Natural killer cell (primary cell): ENCODE measurements at regions not wholly inside any gene's neighbourhood (a gene's known extent, or its start where the extent isn't known, plus 50 kb on each side); places are given as distances from the start of the nearest gene placed in this dataset.
"Not testable (repeated sequence)": the region's sequence is repeated elsewhere in the genome, so short reads cannot be mapped to it uniquely, and the experiment has no call there.

Experiments
- ATAC-seq, 3 donors: fragments of 150-1000 bp in 2 of 3; fragments of 200-7000 bp in 1 of 3; cut with Tn5 transposase; 1 replicate in 1 of 3; 2 replicates in 2 of 3; pipeline ENCODE4 v1.10.0; 2021; ENCODE audit warnings: mild to moderate bottlenecking in 2 of 3, moderate library complexity in 2 of 3
- DNase-seq, 2 donors: peaks; one replicate each; pipeline versions ENCODE4 v3.0.0 to v3.0.0-alpha.2; 2013 to 2021; ENCODE audit warnings: mixed read lengths in 1 of 2
- H3K27ac ChIP-seq: one replicate; pipeline ENCODE4 v1.5.1; 2013; ENCODE audit warnings: mild to moderate bottlenecking, low read length
- H3K27me3 ChIP-seq: one replicate; pipeline ENCODE4 v1.6.1; 2013; ENCODE audit warnings: low read length; ENCODE audit not compliant: control insufficient read depth, insufficient read depth
- H3K36me3 ChIP-seq: one replicate; pipeline ENCODE4 v1.6.1; 2013; ENCODE audit warnings: low read length; ENCODE audit not compliant: control insufficient read depth, insufficient read depth
- H3K4me1 ChIP-seq: one replicate; pipeline ENCODE4 v1.6.1; 2013; ENCODE audit warnings: low read length; ENCODE audit not compliant: control insufficient read depth, insufficient read depth
- H3K4me3 ChIP-seq: one replicate; pipeline ENCODE4 v1.5.1; 2013; ENCODE audit warnings: low read length
- H3K9me3 ChIP-seq: one replicate; pipeline ENCODE4 v1.6.1; 2013; ENCODE audit warnings: low read length; ENCODE audit not compliant: control insufficient read depth, insufficient read depth
- H3K27ac Mint-ChIP-seq, 2 donors: one replicate each; pipeline ENCODE4 v1.8.0; 2022; ENCODE audit warnings: mild to moderate bottlenecking in 2 of 2, mixed read lengths in 2 of 2, moderate library complexity in 1 of 2
- H3K27me3 Mint-ChIP-seq, 2 donors: one replicate each; pipeline ENCODE4 v1.8.0; 2022; ENCODE audit warnings: low read depth in 2 of 2, mixed read lengths in 2 of 2
- H3K36me3 Mint-ChIP-seq: one replicate; pipeline ENCODE4 v1.8.0; 2022; ENCODE audit warnings: mixed read lengths
- H3K4me1 Mint-ChIP-seq, 2 donors: one replicate each; pipeline ENCODE4 v1.8.0; 2022; ENCODE audit warnings: mixed read lengths in 2 of 2
- H3K4me3 Mint-ChIP-seq: one replicate; pipeline ENCODE4 v1.8.0; 2022; ENCODE audit warnings: mild to moderate bottlenecking, moderate library complexity, mixed read lengths
- H3K9me3 Mint-ChIP-seq, 2 donors: one replicate each; pipeline ENCODE4 v1.8.0; 2022; ENCODE audit warnings: mixed read lengths in 2 of 2
- CTCF ChIP-seq: fragments of 200-600 bp; IDR thresholded peaks from one replicate; pipeline ENCODE4 v1.8.0; 2022; ENCODE audit warnings: antibody characterized with exemption
- WGBS: methylation state at CpG from one replicate; pipeline ENCODE4 v1.1.7; 2013; ENCODE audit warnings: missing lambda C conversion rate; ENCODE audit not compliant: insufficient coverage; 5-methylcytosine and 5-hydroxymethylcytosine counted together
- intact Hi-C: fragments of 100-400 bp; cut with micrococcal nuclease; formaldehyde crosslinking; loops from one replicate; pipeline ENCODE4 v1.14.2; 2022

GRCh38 chr20:22830138-22830537 lies 205.0 kb upstream of the SSTR4 start:
- Mint-ChIP-seq H3K4me1 (no peaks in the 10 kb centered on the region), H3K27ac (no peak overlapping the region), H3K36me3 (no peaks in the 10 kb centered on the region), H3K27me3 (peaks cover 3 to 12% of the 10 kb centered on the region in 2 donors), H3K9me3 (no peaks in the 10 kb centered on the region), H3K4me3 (no peak overlapping the region)
- TF ChIP-seq CTCF, result no peak
- ATAC-seq, result no peak
- Histone ChIP-seq H3K27ac (no peak overlapping the region), H3K4me3 (no peak overlapping the region), H3K27me3 (no peaks in the 10 kb centered on the region), H3K9me3 (no peaks in the 10 kb centered on the region), H3K36me3 (no peaks in the 10 kb centered on the region), H3K4me1 (no peaks in the 10 kb centered on the region)
- no peak for DNase-seq
- WGBS, result no CpG with 5 or more reads among the region's 2 CpGs
- intact Hi-C loops, result no loop called here

- H3K4me3 ChIP-seq, DNase-seq, H3K9me3 Mint-ChIP-seq, H3K27me3 ChIP-seq, H3K4me3 Mint-ChIP-seq, ATAC-seq, H3K9me3 ChIP-seq, H3K4me1 ChIP-seq, intact Hi-C loops, H3K36me3 Mint-ChIP-seq, H3K27ac Mint-ChIP-seq, H3K27ac ChIP-seq, H3K36me3 ChIP-seq, H3K4me1 Mint-ChIP-seq: not testable (repeated sequence)
- H3K27me3 Mint-ChIP-seq, result peaks cover 3 to 12% of the 10 kb centered on the region in 2 donors
- 100% methylated on average over 1 of the region's 2 CpGs for WGBS
Measured at GRCh38 chr20:22830715-22831114, 204.4 kb upstream of the SSTR4 start.

GRCh38 chr20:22833851-22834250 lies 201.3 kb upstream of the SSTR4 start:
- H3K9me3 Mint-ChIP-seq, result no peaks in the 10 kb centered on the region
- peaks cover 3 to 12% of the 10 kb centered on the region in 2 donors for H3K27me3 Mint-ChIP-seq
- no peak overlapping the region for H3K27ac Mint-ChIP-seq
- no peak overlapping the region for H3K27ac ChIP-seq
- no peaks in the 10 kb centered on the region for H3K36me3 ChIP-seq
- no peak overlapping the region for H3K4me3 ChIP-seq
- no peaks in the 10 kb centered on the region for H3K27me3 ChIP-seq
- no peak overlapping the region for H3K4me3 Mint-ChIP-seq
- intact Hi-C loops, result no loop called here
- 69% methylated on average over 3 of the region's 8 CpGs for WGBS
- ATAC-seq (no peak), DNase-seq (no peak)
- no peaks in the 10 kb centered on the region for H3K36me3 Mint-ChIP-seq
- no peak for TF ChIP-seq CTCF
- no peaks in the 10 kb centered on the region for H3K9me3 ChIP-seq
- H3K4me1 Mint-ChIP-seq, result no peaks in the 10 kb centered on the region
- no peaks in the 10 kb centered on the region for H3K4me1 ChIP-seq

- intact Hi-C loops, result no loop called here
- DNase-seq (no peak), ATAC-seq (no peak)
- H3K9me3 ChIP-seq, result no peaks in the 10 kb centered on the region
- no peak overlapping the region for H3K4me3 ChIP-seq
- H3K4me1 ChIP-seq, result no peaks in the 10 kb centered on the region
- no peaks in the 10 kb centered on the region for H3K9me3 Mint-ChIP-seq
- H3K36me3 Mint-ChIP-seq, result no peaks in the 10 kb centered on the region
- no peaks in the 10 kb centered on the region for H3K4me1 Mint-ChIP-seq
- H3K36me3 ChIP-seq, result no peaks in the 10 kb centered on the region
- H3K27ac Mint-ChIP-seq, result no peak overlapping the region
- no peaks in the 10 kb centered on the region for H3K27me3 ChIP-seq
- no peak overlapping the region for H3K27ac ChIP-seq
- no peak for TF ChIP-seq CTCF
- peaks cover 3 to 12% of the 10 kb centered on the region in 2 donors for H3K27me3 Mint-ChIP-seq
- no peak overlapping the region for H3K4me3 Mint-ChIP-seq
Measured at GRCh38 chr20:22834651-22835256, 200.4 kb upstream of the SSTR4 start.
